Keratinocyte (primary cell): ENCODE measurements at regions not wholly inside any gene's neighbourhood (a gene's known extent, or its start where the extent isn't known, plus 50 kb on each side); places are given as distances from the start of the nearest gene placed in this dataset.

ENCODE experiments used
- EZH2 ChIP-seq: IDR thresholded peaks from one replicate; pipeline ENCODE4 v1.6.1; 2012; ENCODE audit warnings: inconsistent platforms, mild to moderate bottlenecking, low read length, moderate library complexity
- TF ChIP-seq, protein P1 (sequence below), 3 experiments: IDR thresholded peaks in 1 of 3; conservative IDR thresholded peaks in 1 of 3; optimal IDR thresholded peaks in 1 of 3; 2 replicates in 2 of 3; 3 replicates in 1 of 3; pipeline versions ENCODE3 to v1.5.1; 2011; ENCODE audit warnings: low read length in 3 of 3, mild to moderate bottlenecking in 3 of 3, moderate library complexity in 2 of 3, control low read depth in 1 of 3, inconsistent platforms in 1 of 3; ENCODE audit not compliant: insufficient read depth in 2 of 3; ENCODE audit errors: extremely low read depth in 1 of 3

DNA sequence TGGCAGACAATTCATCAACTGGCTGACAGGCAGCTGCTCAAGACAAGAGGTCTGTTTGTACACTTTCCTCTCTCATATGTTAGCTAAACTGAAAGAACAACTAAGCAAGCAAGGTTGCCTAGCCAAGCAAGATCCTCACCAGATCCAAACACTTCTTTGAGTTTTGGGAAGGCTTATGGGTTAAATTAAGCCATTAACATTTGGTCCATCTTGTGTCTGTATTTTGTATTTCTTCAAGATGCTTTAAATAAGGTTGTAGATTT, 170.4 kb upstream of the RAI14 start:
- no peak for TF ChIP-seq EZH2
- TF ChIP-seq, protein P1, sequence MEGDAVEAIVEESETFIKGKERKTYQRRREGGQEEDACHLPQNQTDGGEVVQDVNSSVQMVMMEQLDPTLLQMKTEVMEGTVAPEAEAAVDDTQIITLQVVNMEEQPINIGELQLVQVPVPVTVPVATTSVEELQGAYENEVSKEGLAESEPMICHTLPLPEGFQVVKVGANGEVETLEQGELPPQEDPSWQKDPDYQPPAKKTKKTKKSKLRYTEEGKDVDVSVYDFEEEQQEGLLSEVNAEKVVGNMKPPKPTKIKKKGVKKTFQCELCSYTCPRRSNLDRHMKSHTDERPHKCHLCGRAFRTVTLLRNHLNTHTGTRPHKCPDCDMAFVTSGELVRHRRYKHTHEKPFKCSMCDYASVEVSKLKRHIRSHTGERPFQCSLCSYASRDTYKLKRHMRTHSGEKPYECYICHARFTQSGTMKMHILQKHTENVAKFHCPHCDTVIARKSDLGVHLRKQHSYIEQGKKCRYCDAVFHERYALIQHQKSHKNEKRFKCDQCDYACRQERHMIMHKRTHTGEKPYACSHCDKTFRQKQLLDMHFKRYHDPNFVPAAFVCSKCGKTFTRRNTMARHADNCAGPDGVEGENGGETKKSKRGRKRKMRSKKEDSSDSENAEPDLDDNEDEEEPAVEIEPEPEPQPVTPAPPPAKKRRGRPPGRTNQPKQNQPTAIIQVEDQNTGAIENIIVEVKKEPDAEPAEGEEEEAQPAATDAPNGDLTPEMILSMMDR (optimal IDR thresholded peaks at IDR 0.05 in 1 of 3, IDR thresholded peaks at IDR 0.05 in 1 of 3, conservative IDR thresholded peaks at IDR 0.05 in 1 of 3; ENCODE audit: extremely low read depth in 1 of 3, insufficient read depth in 2 of 3, low read length in 3 of 3) = no peak
